ENCODE measurements at regions not wholly inside any gene's neighbourhood (a gene's known extent, or its start where the extent isn't known, plus 50 kb on each side); places are given as distances from the start of the nearest gene placed in this dataset.

DNA sequence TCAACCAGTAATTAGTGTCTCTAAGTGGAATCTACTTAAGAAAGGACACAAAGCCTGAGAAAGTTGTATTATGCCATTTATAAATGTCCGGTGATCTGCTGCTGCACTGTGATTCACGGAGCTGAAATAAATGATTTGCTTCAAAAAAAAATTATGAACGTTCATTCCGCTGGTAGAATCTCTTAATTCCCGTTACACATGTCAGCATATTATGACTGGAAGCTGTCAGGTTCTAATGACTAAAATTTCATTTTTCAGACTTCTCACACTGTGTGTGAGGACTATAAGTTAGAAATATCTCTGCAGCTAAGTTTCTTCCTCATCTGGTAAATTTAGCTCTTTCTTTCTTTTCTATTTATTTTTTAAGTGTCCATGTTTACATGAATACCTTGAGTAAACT lies 647.1 kb downstream of the VRK1 start:
- no peak for TF ChIP-seq EZH2 (IDR thresholded peaks at IDR 0.05; ENCODE audit: borderline replicate concordance, low read length)
- TF ChIP-seq, protein P1, sequence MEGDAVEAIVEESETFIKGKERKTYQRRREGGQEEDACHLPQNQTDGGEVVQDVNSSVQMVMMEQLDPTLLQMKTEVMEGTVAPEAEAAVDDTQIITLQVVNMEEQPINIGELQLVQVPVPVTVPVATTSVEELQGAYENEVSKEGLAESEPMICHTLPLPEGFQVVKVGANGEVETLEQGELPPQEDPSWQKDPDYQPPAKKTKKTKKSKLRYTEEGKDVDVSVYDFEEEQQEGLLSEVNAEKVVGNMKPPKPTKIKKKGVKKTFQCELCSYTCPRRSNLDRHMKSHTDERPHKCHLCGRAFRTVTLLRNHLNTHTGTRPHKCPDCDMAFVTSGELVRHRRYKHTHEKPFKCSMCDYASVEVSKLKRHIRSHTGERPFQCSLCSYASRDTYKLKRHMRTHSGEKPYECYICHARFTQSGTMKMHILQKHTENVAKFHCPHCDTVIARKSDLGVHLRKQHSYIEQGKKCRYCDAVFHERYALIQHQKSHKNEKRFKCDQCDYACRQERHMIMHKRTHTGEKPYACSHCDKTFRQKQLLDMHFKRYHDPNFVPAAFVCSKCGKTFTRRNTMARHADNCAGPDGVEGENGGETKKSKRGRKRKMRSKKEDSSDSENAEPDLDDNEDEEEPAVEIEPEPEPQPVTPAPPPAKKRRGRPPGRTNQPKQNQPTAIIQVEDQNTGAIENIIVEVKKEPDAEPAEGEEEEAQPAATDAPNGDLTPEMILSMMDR (conservative IDR thresholded peaks at IDR 0.05 in 1 of 2, IDR thresholded peaks at IDR 0.05 in 1 of 2; ENCODE audit: extremely low read depth in 1 of 2, insufficient read depth in 1 of 2, low read depth in 1 of 2, low read length in 2 of 2) = no peak

All from mammary epithelial cell (primary cell).